ENCODE measurements at regions not wholly inside any gene's neighbourhood (a gene's known extent, or its start where the extent isn't known, plus 50 kb on each side); places are given as distances from the start of the nearest gene placed in this dataset.

GRCh38 chr5:171657473-171657872 lies 128.1 kb upstream of the SMIM23 start:
- in situ Hi-C loops (cut with HindIII; ENCODE audit: low pct_ligation_motif_present, low pct_unique_long_range_greater_than_20kb, low sequenced_read_pairs) = no loop called here
- no peak for DNase-seq

- in situ Hi-C loops (cut with HindIII; ENCODE audit: low pct_ligation_motif_present, low pct_unique_long_range_greater_than_20kb, low sequenced_read_pairs) = no loop called here
- DNase-seq = no peak
These were observed 125.7 kb upstream of the SMIM23 start for GRCh38 chr5:171659896-171660295.

GRCh38 chr5:171660434-171660833 lies 125.2 kb upstream of the SMIM23 start:
- in situ Hi-C loops (cut with HindIII; ENCODE audit: low pct_ligation_motif_present, low pct_unique_long_range_greater_than_20kb, low sequenced_read_pairs) = no loop called here

GRCh38 chr5:171661143-171661542 lies 124.5 kb upstream of the SMIM23 start:
- in situ Hi-C loops (cut with HindIII; ENCODE audit: low pct_ligation_motif_present, low pct_unique_long_range_greater_than_20kb, low sequenced_read_pairs) = no loop called here
- DNase-seq = no peak

More at GRCh38 chr5:171660434-171660833, 125.2 kb upstream of the SMIM23 start:
- DNase-seq = no peak

- in situ Hi-C loops (cut with HindIII; ENCODE audit: low pct_ligation_motif_present, low pct_unique_long_range_greater_than_20kb, low sequenced_read_pairs) = no loop called here
- no peak for DNase-seq
These were observed 122.1 kb upstream of the SMIM23 start for GRCh38 chr5:171663311-171664085.

GRCh38 chr5:171664489-171664888 lies 121.1 kb upstream of the SMIM23 start:
- in situ Hi-C loops (cut with HindIII; ENCODE audit: low pct_ligation_motif_present, low pct_unique_long_range_greater_than_20kb, low sequenced_read_pairs) = no loop called here
- DNase-seq = no peak

GRCh38 chr5:171666815-171667214 lies 118.8 kb upstream of the SMIM23 start:
- in situ Hi-C loops (cut with HindIII; ENCODE audit: low pct_ligation_motif_present, low pct_unique_long_range_greater_than_20kb, low sequenced_read_pairs) = no loop called here
- DNase-seq = no peak

GRCh38 chr5:171667341-171668096 lies 118.1 kb upstream of the SMIM23 start:
- in situ Hi-C loops (cut with HindIII; ENCODE audit: low pct_ligation_motif_present, low pct_unique_long_range_greater_than_20kb, low sequenced_read_pairs) = no loop called here

GRCh38 chr5:171668097-171668412 lies 117.6 kb upstream of the SMIM23 start:
- in situ Hi-C loops (cut with HindIII; ENCODE audit: low pct_ligation_motif_present, low pct_unique_long_range_greater_than_20kb, low sequenced_read_pairs) = no loop called here
- no peak for DNase-seq

More at GRCh38 chr5:171667341-171668096, 118.1 kb upstream of the SMIM23 start:
- DNase-seq = no peak

- no peak for DNase-seq
- in situ Hi-C loops (cut with HindIII; ENCODE audit: low pct_ligation_motif_present, low pct_unique_long_range_greater_than_20kb, low sequenced_read_pairs) = no loop called here
These were observed 116.0 kb upstream of the SMIM23 start for GRCh38 chr5:171669571-171669970.

- in situ Hi-C loops (cut with HindIII; ENCODE audit: low pct_ligation_motif_present, low pct_unique_long_range_greater_than_20kb, low sequenced_read_pairs) = no loop called here
These were observed 113.1 kb upstream of the SMIM23 start for GRCh38 chr5:171672556-171672955.

GRCh38 chr5:171673328-171673727 lies 112.3 kb upstream of the SMIM23 start:
- in situ Hi-C loops (cut with HindIII; ENCODE audit: low pct_ligation_motif_present, low pct_unique_long_range_greater_than_20kb, low sequenced_read_pairs) = no loop called here
- DNase-seq = no peak

More at GRCh38 chr5:171672556-171672955, 113.1 kb upstream of the SMIM23 start:
- no peak for DNase-seq

- in situ Hi-C loops (cut with HindIII; ENCODE audit: low pct_ligation_motif_present, low pct_unique_long_range_greater_than_20kb, low sequenced_read_pairs) = no loop called here
- DNase-seq = no peak
These were observed 111.8 kb upstream of the SMIM23 start for GRCh38 chr5:171673840-171674239.

- DNase-seq = no peak
- in situ Hi-C loops (cut with HindIII; ENCODE audit: low pct_ligation_motif_present, low pct_unique_long_range_greater_than_20kb, low sequenced_read_pairs) = no loop called here
These were observed 110.1 kb upstream of the SMIM23 start for GRCh38 chr5:171675511-171675910.

GRCh38 chr5:171676286-171676944 lies 109.2 kb upstream of the SMIM23 start:
- no peak for DNase-seq
- in situ Hi-C loops (cut with HindIII; ENCODE audit: low pct_ligation_motif_present, low pct_unique_long_range_greater_than_20kb, low sequenced_read_pairs) = no loop called here

GRCh38 chr5:171678646-171679045 lies 107.0 kb upstream of the SMIM23 start:
- in situ Hi-C loops (cut with HindIII; ENCODE audit: low pct_ligation_motif_present, low pct_unique_long_range_greater_than_20kb, low sequenced_read_pairs) = no loop called here
- no peak for DNase-seq

GRCh38 chr5:171680485-171680884 lies 105.1 kb upstream of the SMIM23 start:
- in situ Hi-C loops (cut with HindIII; ENCODE audit: low pct_ligation_motif_present, low pct_unique_long_range_greater_than_20kb, low sequenced_read_pairs) = no loop called here
- DNase-seq = no peak

GRCh38 chr5:171681061-171681460 lies 104.6 kb upstream of the SMIM23 start:
- no peak for DNase-seq
- in situ Hi-C loops (cut with HindIII; ENCODE audit: low pct_ligation_motif_present, low pct_unique_long_range_greater_than_20kb, low sequenced_read_pairs) = no loop called here

GRCh38 chr5:171681677-171682076 lies 103.9 kb upstream of the SMIM23 start:
- no peak for DNase-seq
- in situ Hi-C loops (cut with HindIII; ENCODE audit: low pct_ligation_motif_present, low pct_unique_long_range_greater_than_20kb, low sequenced_read_pairs) = no loop called here
